Nephron (organoid): ENCODE measurements at regions not wholly inside any gene's neighbourhood (a gene's known extent, or its start where the extent isn't known, plus 50 kb on each side); places are given as distances from the start of the nearest gene placed in this dataset.

Experiments used
- H3K27ac Mint-ChIP-seq, 3 experiments: 2 replicates each; pipeline ENCODE4 v1.8.0; 2020; ENCODE audit warnings: mixed read lengths in 3 of 3, mild to moderate bottlenecking in 2 of 3, moderate library complexity in 1 of 3
- H3K27me3 Mint-ChIP-seq: 2 replicates; pipeline ENCODE4 v1.8.0; 2021; ENCODE audit warnings: low read depth, mild to moderate bottlenecking, moderate library complexity, mixed read lengths
- H3K36me3 Mint-ChIP-seq: 2 replicates; pipeline ENCODE4 v1.8.0; 2020; ENCODE audit warnings: low read depth, mixed read lengths
- H3K4me1 Mint-ChIP-seq: 2 replicates; pipeline ENCODE4 v1.8.0; 2020; ENCODE audit warnings: mixed read lengths
- H3K4me3 Mint-ChIP-seq, 3 experiments: 2 replicates each; pipeline ENCODE4 v1.8.0; 2020; ENCODE audit warnings: mild to moderate bottlenecking in 3 of 3, mixed read lengths in 3 of 3, moderate library complexity in 2 of 3
- H3K9me3 Mint-ChIP-seq: 2 replicates; pipeline ENCODE4 v1.8.0; 2020; ENCODE audit warnings: mixed read lengths
- CTCF ChIP-seq, 3 experiments: fragments of 200-600 bp; sonication (generic); IDR thresholded peaks; one replicate each; pipeline ENCODE4 v1.5.0; 2021; ENCODE audit warnings: antibody characterized with exemption in 3 of 3; ENCODE audit not compliant: unreplicated experiment in 3 of 3

- TF ChIP-seq CTCF (IDR thresholded peaks at IDR 0.05; ENCODE audit: unreplicated experiment in 3 of 3) = no peak
Observed at GRCh38 chr9:14500705-14501104, 186.8 kb upstream of the NFIB start.

GRCh38 chr9:14499976-14500375, 186.0 kb upstream of the NFIB start:
- Mint-ChIP-seq H3K27ac (no peak overlapping the region), H3K36me3 (no peaks in the 10 kb centered on the region), H3K9me3 (peaks cover 2% of the 10 kb centered on the region), H3K4me3 (no peak overlapping the region), H3K27me3 (no peaks in the 10 kb centered on the region), H3K4me1 (no peaks in the 10 kb centered on the region)
- TF ChIP-seq CTCF (IDR thresholded peaks at IDR 0.05; ENCODE audit: unreplicated experiment in 3 of 3) = no peak

More at GRCh38 chr9:14500705-14501104, 186.8 kb upstream of the NFIB start:
- Mint-ChIP-seq H3K27me3 (no peaks in the 10 kb centered on the region), H3K27ac (no peak overlapping the region), H3K4me1 (no peaks in the 10 kb centered on the region), H3K9me3 (peaks cover 2% of the 10 kb centered on the region), H3K36me3 (no peaks in the 10 kb centered on the region), H3K4me3 (no peak overlapping the region)

- TF ChIP-seq CTCF (IDR thresholded peaks at IDR 0.05; ENCODE audit: unreplicated experiment in 3 of 3) = no peak
- Mint-ChIP-seq H3K9me3 (peaks cover 2% of the 10 kb centered on the region), H3K4me3 (no peak overlapping the region), H3K27me3 (no peaks in the 10 kb centered on the region), H3K4me1 (no peaks in the 10 kb centered on the region), H3K27ac (no peak overlapping the region), H3K36me3 (no peaks in the 10 kb centered on the region)
Observed at GRCh38 chr9:14498824-14499223, 184.9 kb upstream of the NFIB start.

- Mint-ChIP-seq H3K4me1 (no peaks in the 10 kb centered on the region), H3K9me3 (no peaks in the 10 kb centered on the region), H3K27me3 (peaks cover 4% of the 10 kb centered on the region), H3K27ac (no peak overlapping the region), H3K4me3 (no peak overlapping the region), H3K36me3 (no peaks in the 10 kb centered on the region)
- no peak for TF ChIP-seq CTCF (IDR thresholded peaks at IDR 0.05; ENCODE audit: unreplicated experiment in 3 of 3)
Observed at GRCh38 chr9:14497476-14497875, 183.5 kb upstream of the NFIB start.

- no peaks in the 10 kb centered on the region for H3K9me3 Mint-ChIP-seq
- H3K36me3 Mint-ChIP-seq = no peaks in the 10 kb centered on the region
- peak overlapping the region in 1 of 3 experiments; percentile 18 for H3K27ac Mint-ChIP-seq
- peaks cover 6% of the 10 kb centered on the region for H3K4me1 Mint-ChIP-seq
- peaks cover 4% of the 10 kb centered on the region for H3K27me3 Mint-ChIP-seq
- no peak overlapping the region for H3K4me3 Mint-ChIP-seq
- TF ChIP-seq CTCF (IDR thresholded peaks at IDR 0.05; ENCODE audit: unreplicated experiment in 3 of 3) = no peak
Observed at GRCh38 chr9:14488421-14489190, 174.7 kb upstream of the NFIB start.
